Activated CD4-positive, alpha-beta T cell treated with anti-CD3 and anti-CD28 coated beads, Interleukin-2, amount 50 U/mL, for 16 hours (primary cell): ENCODE measurements at regions not wholly inside any gene's neighbourhood (a gene's known extent, or its start where the extent isn't known, plus 50 kb on each side); places are given as distances from the start of the nearest gene placed in this dataset.
"Not testable (repeated sequence)": the region's sequence is repeated elsewhere in the genome, so short reads cannot be mapped to it uniquely, and the experiment has no call there.

ENCODE experiments used
- DNase-seq: peaks from one replicate; pipeline ENCODE4 v3.0.0-alpha.2; 2020

GRCh38 chr1:31511848-31512615, 64.3 kb upstream of the TINAGL1 start:
- DNase-seq, result no peak

DNA sequence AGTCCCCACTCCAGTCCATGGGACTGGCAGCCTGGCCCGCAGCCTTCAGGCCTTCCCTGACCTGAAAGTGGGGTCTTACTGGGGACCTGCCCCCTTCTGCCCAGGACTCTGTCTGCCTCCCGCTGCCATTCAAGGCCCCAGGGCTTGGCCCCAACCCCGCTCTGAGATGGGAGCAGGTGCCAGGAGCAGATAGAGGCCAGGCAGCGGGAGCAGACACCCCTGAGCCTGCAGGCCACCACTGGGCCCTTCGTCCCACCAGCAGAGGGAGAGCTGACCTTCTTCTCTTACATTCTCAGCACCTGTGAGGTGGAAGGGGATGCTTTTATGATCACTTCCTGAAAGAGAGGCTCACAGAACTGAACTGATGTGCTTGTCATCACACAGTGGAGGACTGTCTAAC, 62.2 kb upstream of the TINAGL1 start:
- no peak for DNase-seq

GRCh38 chr1:31515056-31515775, 61.1 kb upstream of the TINAGL1 start:
- no peak for DNase-seq

- no peak for DNase-seq
Observed at GRCh38 chr1:31515936-31516335, 60.4 kb upstream of the TINAGL1 start.

DNA sequence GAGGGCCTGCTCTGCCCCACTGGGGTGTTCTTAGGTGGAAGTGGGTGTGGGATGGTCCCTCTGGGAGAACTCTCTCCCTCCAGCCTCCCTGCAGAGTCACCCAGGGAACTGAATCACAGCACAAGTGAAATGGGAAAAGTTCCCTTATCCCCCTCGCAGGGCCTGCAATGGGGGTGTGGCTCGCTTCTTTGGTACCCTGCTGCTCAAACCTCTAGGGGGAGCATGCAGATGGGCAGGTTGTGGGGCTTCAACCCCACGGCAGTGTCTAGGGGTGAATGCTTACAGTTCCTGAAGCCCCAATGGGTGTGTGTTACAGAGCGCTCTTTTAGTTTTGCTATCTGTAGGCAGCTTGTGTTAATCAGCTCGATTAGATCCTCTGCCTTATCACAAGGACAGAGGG, 59.0 kb upstream of the TINAGL1 start:
- no peak for DNase-seq

GRCh38 chr1:31517986-31518385, 58.3 kb upstream of the TINAGL1 start:
- not testable (repeated sequence) for DNase-seq

DNA sequence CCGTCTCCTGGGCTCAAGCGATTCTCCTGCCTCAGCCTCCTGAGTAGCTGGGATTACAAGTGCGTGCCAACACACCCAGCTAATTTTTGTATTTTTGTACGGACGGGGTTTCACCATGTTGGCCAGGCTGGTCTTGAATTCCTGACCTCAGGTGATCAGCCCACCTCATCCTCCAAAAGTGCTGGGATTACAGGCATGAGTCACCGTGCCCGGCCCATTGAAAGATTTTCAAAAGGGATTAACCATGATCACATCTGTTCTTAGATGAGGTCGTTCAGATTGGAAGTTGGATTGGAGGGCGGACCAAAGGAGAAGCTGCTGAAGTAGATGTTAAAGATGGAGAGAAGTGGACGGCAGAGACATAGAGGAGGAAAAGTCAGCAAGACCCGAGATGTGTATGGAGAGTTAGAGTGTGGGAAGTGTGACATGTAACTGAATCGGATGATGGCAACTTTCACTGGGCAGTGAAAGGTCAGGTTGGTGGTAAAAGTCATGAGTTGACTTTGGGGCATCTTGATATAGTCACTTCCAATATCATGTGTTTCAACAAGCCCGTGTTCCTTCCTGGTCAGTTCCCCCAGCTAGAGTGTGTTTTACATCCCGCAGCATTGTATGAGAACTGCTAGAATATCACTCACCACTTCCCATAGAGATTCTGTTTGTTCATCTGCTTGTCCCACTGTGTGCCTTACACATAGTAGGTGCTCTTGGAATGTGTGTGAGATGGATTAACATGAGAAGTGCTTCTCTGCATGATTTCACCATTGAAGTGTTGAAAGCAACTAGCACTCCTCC, 54.4 kb upstream of the TINAGL1 start:
- DNase-seq, result no peak

- no peak for DNase-seq
Observed at GRCh38 chr1:31522556-31522845, 53.8 kb upstream of the TINAGL1 start.

GRCh38 chr1:31523012-31523411, 53.3 kb upstream of the TINAGL1 start:
- no peak for DNase-seq

DNA sequence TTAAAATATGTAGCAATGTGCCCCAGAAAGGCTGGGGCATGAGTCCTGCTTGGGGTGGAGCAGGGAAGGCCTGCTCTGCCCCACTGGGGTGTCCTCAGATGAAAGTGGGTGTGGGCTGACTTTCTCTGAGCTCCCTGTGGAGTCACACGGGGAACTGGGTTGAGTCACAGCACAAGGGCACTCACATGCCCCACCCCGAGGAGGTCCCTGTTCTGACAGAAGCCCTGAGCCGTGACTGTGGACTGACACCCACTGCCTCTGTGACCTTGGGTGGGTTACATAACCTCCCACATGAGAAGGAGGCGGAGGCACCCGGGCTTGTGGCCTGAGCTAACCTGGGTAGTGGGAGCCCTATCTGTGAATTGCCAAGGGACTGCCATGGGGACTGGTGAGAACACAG, 52.5 kb upstream of the TINAGL1 start:
- no peak for DNase-seq

DNA sequence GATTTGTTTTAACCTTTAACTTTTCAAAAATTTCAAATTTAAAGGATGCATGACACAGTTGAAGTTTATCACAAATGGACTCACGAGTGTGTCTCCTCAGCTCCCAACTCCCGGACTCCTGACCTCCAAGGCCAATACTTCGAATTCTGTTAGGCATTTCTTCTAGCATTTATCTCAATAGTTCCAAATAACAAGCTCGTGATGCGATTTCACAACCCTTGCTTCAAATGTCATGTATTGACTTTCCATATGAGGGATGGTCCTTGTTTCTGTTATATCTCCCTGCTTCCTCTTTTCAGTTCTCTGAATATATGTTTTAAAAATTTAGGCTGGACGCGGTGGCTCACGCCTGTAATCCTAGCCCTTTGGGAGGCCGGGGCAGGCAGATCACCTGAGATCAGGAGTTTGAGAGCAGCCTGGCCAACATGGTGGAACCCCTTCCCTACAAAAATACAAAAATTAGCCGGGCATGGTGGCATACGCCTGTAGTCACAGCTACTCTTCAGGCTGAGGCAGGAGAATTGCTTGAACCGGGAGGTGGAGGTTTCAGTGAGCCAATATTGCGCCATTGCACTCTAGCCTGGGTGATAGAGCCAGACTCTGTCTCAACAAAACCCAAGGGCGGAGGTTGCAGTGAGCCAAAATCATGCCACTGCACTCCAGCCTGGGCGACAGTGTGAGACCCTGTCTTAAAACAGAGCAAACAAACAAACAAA, 52.0 kb upstream of the TINAGL1 start:
- no peak for DNase-seq
